Stomach (tissue), 4 donors: ENCODE measurements at regions not wholly inside any gene's neighbourhood (a gene's known extent, or its start where the extent isn't known, plus 50 kb on each side); places are given as distances from the start of the nearest gene placed in this dataset.

Source experiments
- POLR2A ChIP-seq, 4 donors: fragments of 450-650 bp; IDR thresholded peaks; one replicate each; pipeline ENCODE4 v1.6.1; 2016; ENCODE audit warnings: antibody characterized with exemption in 4 of 4, control low read depth in 2 of 4, mild to moderate bottlenecking in 1 of 4, moderate library complexity in 1 of 4
- TF ChIP-seq, protein P1 (sequence below), 7 experiments: fragments of 450-650 bp in 4 of 7; fragments of 200-600 bp in 3 of 7; sonication (generic) in 3 of 7; IDR thresholded peaks; one replicate each; pipeline ENCODE4 v1.5.1; 2016 to 2019; ENCODE audit warnings: antibody characterized with exemption in 7 of 7, control low read depth in 2 of 7, mild to moderate bottlenecking in 1 of 7

DNA sequence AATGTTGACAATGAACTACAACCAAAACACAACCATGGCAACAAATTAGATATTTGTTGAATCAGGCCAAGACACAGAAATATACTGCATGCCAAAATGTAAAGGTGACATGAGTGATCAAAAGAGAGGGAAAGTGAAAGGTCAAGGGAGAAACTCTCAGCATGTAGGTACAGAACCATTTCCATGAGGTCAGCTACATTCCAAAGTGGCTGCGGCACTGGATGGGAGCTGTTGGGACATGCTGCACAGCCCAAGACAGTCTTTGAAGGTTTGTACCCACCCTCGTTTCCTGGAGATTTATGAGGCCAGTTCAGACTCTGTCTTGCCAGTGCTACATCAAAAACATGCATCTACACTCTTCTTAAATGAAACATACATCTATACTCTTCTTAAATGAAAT lies 579.9 kb downstream of the BMP2 start:
- TF ChIP-seq POLR2A (IDR thresholded peaks at IDR 0.05) = no peak
- TF ChIP-seq, protein P1, sequence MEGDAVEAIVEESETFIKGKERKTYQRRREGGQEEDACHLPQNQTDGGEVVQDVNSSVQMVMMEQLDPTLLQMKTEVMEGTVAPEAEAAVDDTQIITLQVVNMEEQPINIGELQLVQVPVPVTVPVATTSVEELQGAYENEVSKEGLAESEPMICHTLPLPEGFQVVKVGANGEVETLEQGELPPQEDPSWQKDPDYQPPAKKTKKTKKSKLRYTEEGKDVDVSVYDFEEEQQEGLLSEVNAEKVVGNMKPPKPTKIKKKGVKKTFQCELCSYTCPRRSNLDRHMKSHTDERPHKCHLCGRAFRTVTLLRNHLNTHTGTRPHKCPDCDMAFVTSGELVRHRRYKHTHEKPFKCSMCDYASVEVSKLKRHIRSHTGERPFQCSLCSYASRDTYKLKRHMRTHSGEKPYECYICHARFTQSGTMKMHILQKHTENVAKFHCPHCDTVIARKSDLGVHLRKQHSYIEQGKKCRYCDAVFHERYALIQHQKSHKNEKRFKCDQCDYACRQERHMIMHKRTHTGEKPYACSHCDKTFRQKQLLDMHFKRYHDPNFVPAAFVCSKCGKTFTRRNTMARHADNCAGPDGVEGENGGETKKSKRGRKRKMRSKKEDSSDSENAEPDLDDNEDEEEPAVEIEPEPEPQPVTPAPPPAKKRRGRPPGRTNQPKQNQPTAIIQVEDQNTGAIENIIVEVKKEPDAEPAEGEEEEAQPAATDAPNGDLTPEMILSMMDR (IDR thresholded peaks at IDR 0.05) = no peak
